HG03095 (cell line): ENCODE measurements at regions not wholly inside any gene's neighbourhood (a gene's known extent, or its start where the extent isn't known, plus 50 kb on each side); places are given as distances from the start of the nearest gene placed in this dataset.

Experiments
- ATAC-seq: cut with Tn5 transposase; IDR thresholded peaks from one replicate; pipeline ENCODE4 v1.9.1; 2021; ENCODE audit warnings: moderate library complexity; ENCODE audit not compliant: unreplicated experiment

- no peak for ATAC-seq
These were observed 469.8 kb upstream of the KIRREL3 start for GRCh38 chr11:127470306-127470884.

GRCh38 chr11:127464325-127464724 is 463.8 kb upstream of the KIRREL3 start:
- no peak for ATAC-seq

- no peak for ATAC-seq
These were observed 461.4 kb upstream of the KIRREL3 start for GRCh38 chr11:127462065-127462344.

- no peak for ATAC-seq
These were observed 460.9 kb upstream of the KIRREL3 start for GRCh38 chr11:127461241-127462064.

- no peak for ATAC-seq
These were observed 458.0 kb upstream of the KIRREL3 start for GRCh38 chr11:127458561-127458960.

- ATAC-seq = no peak
These were observed 454.3 kb upstream of the KIRREL3 start for GRCh38 chr11:127454856-127455255.

GRCh38 chr11:127452533-127452932 is 452.0 kb upstream of the KIRREL3 start:
- no peak for ATAC-seq

GRCh38 chr11:127451861-127452260 is 451.3 kb upstream of the KIRREL3 start:
- ATAC-seq = no peak

- ATAC-seq = no peak
These were observed 447.5 kb upstream of the KIRREL3 start for GRCh38 chr11:127448101-127448500.

DNA sequence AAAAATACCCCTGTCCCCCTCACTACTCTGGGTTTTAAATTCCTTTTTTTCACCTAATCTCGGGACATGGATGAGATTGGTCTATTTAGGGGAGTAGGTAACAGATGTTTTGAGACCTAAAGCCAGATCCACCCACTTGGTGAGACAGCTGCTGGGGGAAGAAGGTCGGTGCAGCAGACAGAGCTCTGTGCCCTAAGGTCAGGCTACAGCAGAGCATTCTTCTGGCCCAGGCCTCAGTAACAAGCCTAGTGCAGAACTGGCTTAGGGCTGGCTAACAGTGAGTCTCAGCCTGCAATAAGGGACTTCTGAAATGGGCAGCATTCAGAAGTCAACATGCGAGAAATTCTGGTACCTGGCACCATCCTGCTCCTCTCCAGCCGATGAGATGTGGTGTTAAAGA is 444.9 kb upstream of the KIRREL3 start:
- ATAC-seq = no peak

GRCh38 chr11:127443297-127443696 is 442.7 kb upstream of the KIRREL3 start:
- ATAC-seq = no peak

GRCh38 chr11:127440616-127441015 is 440.0 kb upstream of the KIRREL3 start:
- no peak for ATAC-seq

GRCh38 chr11:127425281-127425680 is 424.7 kb upstream of the KIRREL3 start:
- no peak for ATAC-seq

DNA sequence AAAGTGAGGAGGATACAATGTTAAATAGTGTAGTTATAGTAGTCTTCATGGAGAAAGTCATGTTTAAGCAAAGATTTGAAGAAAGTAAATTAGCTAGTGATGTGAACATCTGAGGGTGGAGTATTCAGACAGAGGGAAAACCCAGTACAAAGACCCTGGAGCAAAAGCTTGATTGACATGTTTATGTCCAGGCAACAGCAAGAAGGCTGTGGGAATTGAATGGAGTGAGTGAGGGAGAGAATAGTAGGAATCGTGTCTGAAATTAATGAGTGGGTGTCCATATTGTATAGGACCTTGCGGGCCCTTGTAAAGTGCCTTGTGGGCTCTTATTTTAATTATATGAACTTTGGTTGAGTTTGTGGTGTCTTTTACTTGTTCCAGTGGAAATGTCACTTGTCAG is 424.1 kb upstream of the KIRREL3 start:
- ATAC-seq = no peak

DNA sequence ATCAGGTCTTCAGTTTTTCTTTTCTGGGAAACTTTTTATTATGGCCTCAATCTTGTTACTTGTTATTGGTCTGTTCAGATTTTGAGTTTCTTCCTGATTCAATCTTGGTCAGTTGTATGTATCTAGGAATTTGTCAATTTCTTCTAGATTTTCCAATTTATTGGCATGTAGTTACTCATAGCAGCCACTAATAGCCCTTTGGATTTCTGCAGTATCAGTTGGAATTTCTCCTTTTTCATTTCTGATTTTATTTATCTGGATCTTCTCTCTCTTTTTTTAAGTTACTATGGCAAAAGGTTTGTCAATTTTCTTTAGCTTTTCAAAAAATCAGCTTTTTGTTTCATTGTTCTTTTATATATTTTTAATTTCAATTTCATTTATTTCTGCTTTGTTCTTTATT is 419.6 kb upstream of the KIRREL3 start:
- no peak for ATAC-seq

- no peak for ATAC-seq
These were observed 412.3 kb upstream of the KIRREL3 start for GRCh38 chr11:127412722-127413380.

GRCh38 chr11:127412234-127412633 is 411.7 kb upstream of the KIRREL3 start:
- no peak for ATAC-seq

DNA sequence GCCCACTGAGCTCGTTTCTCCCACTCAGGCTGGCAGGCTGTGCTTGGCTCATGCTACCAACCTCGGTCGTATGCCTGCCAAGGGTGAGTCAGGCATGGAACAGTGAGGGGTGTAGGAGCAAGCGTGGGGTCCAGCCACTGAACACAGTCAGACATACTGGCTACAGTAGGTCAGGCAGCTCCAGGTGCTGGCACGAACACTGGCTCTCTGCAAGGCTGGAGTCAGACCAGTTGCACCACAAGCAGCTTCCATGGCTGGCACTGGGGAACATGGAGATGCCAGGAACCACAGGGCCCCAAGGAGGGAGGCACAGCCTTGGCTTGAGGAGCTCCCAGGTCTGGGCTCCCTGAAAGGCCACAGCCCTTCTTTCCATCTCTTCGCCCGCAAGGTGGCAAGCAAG is 410.7 kb upstream of the KIRREL3 start:
- ATAC-seq = no peak

- no peak for ATAC-seq
These were observed 394.5 kb upstream of the KIRREL3 start for GRCh38 chr11:127395034-127395433.

DNA sequence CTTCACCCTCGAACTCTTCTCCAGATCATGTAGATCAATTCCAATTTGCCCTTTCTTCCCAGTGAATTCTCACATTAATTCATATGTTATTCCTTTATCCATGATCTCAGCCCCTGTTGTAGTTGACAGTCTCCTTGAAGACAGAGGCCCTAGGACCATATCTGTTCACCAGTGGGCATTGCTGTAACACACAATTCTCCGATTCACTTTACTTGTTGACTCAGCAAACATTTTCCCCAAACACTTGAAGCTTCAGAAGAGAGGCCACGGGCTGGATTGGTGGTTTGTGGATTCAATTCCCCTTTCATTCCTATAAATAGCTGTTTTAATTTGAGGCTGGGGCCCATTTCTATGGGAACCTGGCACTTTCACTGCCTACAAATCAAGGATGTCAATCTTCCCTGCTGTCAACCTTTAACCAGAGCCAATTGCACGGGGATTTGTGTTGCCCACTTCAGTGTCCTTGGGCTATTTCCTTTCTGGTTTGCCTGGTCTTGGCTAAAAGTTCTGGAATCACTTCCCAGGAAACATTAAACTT is 393.0 kb upstream of the KIRREL3 start:
- no peak for ATAC-seq

DNA sequence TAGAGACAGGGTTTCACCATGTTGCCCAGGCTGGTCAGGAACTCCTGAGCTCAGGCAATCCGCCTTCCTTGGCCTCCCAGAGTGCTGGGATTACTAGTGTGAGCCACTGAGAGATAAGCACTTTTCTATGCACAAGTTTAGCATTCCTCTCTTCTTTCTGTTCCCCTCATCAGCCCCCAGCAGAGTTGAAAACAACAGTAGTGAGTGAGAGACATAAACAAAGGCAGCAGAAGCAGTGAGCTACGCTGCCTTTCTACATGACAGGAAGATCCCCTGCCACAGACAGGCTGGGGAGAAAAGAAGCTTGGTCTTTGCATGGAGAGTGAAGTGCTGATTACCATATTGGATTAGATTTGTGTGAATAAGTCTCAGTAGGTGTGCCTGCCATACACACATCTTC is 392.0 kb upstream of the KIRREL3 start:
- no peak for ATAC-seq

DNA sequence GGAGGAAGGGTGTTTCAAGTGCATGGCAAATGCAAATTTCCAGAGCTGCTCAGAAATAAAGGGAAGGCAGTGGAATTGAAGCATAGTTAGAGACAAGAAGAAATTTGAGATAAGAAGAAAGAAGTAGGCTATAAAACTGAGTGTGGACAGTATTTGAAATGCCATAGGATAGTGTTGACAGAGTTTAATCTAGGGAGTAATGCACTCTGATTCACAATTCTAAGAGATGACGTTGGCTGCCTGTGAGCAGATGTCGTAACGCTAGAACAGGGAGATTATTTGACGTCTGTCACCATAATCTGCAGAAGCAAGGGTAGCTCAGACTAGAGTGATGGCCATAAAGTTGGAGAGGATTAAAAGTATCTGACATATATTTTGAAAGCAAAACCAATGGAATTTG is 389.9 kb upstream of the KIRREL3 start:
- no peak for ATAC-seq
